HepG2 (cell line): ENCODE measurements at regions not wholly inside any gene's neighbourhood (a gene's known extent, or its start where the extent isn't known, plus 50 kb on each side); places are given as distances from the start of the nearest gene placed in this dataset.

Experiments used
- ATAC-seq: fragments of 200-7000 bp; cut with Tn5 transposase; 3 replicates; pipeline ENCODE4 v1.9.1; 2020; ENCODE audit warnings: mild to moderate bottlenecking, moderate library complexity
- BruUV-seq: library from RNA; stranded (reverse); fragments of 400-500 nt; replicated peaks from 2 replicates; lab custom pipeline; 2021; lab: Mats Ljungman, UMichigan
- CTCF ChIA-PET: fragments of 300-600 bp; formaldehyde crosslinking; extraction: SDS; loops from one replicate; lab custom pipeline; 2021; ENCODE audit warnings: low total read pairs, inconsistent platforms, low intra/inter-chr PET ratio; lab: Yijun Ruan, JAX
- POLR2A ChIA-PET: fragments of 350-600 bp; sonication (Branson Sonifier 250); formaldehyde crosslinking; loops from one replicate; lab custom pipeline; 2020; ENCODE audit warnings: antibody characterized with exemption, inconsistent platforms; lab: Yijun Ruan, JAX
- DNase-seq: peaks from one replicate; pipeline ENCODE4 v3.0.0-alpha.2; 2015; ENCODE audit warnings: low spot score
- FAIRE-seq: peaks from 3 replicates; lab custom pipeline; 2011; peaks lifted over from hg19 to GRCh38; lab: Jason Lieb, UNC
- H2AFZ ChIP-seq: one replicate; pipeline ENCODE4 v1.6.1; 2011; ENCODE audit warnings: low read length, inconsistent platforms
- H3K27ac ChIP-seq: fragments of 300-600 bp; 3 replicates; pipeline ENCODE4 v1.8.0; 2011; ENCODE audit warnings: mixed run types, mild to moderate bottlenecking, mixed read lengths, low read length, inconsistent platforms; ENCODE audit not compliant: insufficient read depth; ENCODE audit errors: extremely low read length
- H3K27me3 ChIP-seq, 2 experiments: fragments of 200-600 bp in 1 of 2; 2 replicates in 1 of 2; 3 replicates in 1 of 2; pipeline versions ENCODE4 v1.6.0 to v1.8.0; 2011; ENCODE audit warnings: low read length in 2 of 2, mild to moderate bottlenecking in 2 of 2, moderate library complexity in 2 of 2, inconsistent platforms in 1 of 2; ENCODE audit not compliant: insufficient read depth in 2 of 2, control insufficient read depth in 1 of 2
- H3K36me3 ChIP-seq, 2 experiments: fragments of 200-600 bp in 1 of 2; replicated peaks in 1 of 2; 2 replicates in 1 of 2; 3 replicates in 1 of 2; pipeline versions ENCODE4 v1.5.1 to v1.8.0; 2011; ENCODE audit warnings: low read length in 2 of 2, inconsistent platforms in 1 of 2; ENCODE audit not compliant: insufficient read depth in 2 of 2, control insufficient read depth in 1 of 2
- H3K4me1 ChIP-seq: 2 replicates; pipeline ENCODE4 v1.5.1; 2012; ENCODE audit warnings: low read length, inconsistent platforms; ENCODE audit not compliant: insufficient read depth
- H3K4me2 ChIP-seq: 2 replicates; pipeline ENCODE4 v1.6.0; 2011; ENCODE audit warnings: low read depth, low read length, inconsistent platforms
- H3K4me3 ChIP-seq, 3 experiments: fragments of 200-600 bp in 1 of 3; sonication (generic), shearing (Covaris generic) in 1 of 3; replicated peaks in 1 of 3; 2 replicates each; pipeline ENCODE4 v1.5.1; 2011 to 2016; ENCODE audit warnings: low read length in 3 of 3, inconsistent platforms in 2 of 3, low read depth in 2 of 3, mild to moderate bottlenecking in 2 of 3, control low read depth in 1 of 3, mixed read lengths in 1 of 3; ENCODE audit not compliant: insufficient read depth in 1 of 3
- H3K79me2 ChIP-seq: one replicate; pipeline ENCODE4 v1.6.1; 2011; ENCODE audit warnings: low read length, inconsistent platforms; ENCODE audit not compliant: insufficient read depth
- H3K9ac ChIP-seq: 2 replicates; pipeline ENCODE4 v1.6.0; 2011; ENCODE audit warnings: mild to moderate bottlenecking, low read depth, low read length, inconsistent platforms; ENCODE audit not compliant: insufficient read depth
- H3K9me3 ChIP-seq: 2 replicates; pipeline ENCODE4 v1.5.1; 2012; ENCODE audit warnings: mild to moderate bottlenecking, low read length
- H4K20me1 ChIP-seq: 2 replicates; pipeline ENCODE4 v1.6.0; 2011; ENCODE audit warnings: inconsistent platforms, mild to moderate bottlenecking, low read length, moderate library complexity; ENCODE audit not compliant: insufficient read depth
- CENPX ChIP-seq: sonication (generic); formaldehyde crosslinking; IDR thresholded peaks from 2 replicates; pipeline ENCODE4 v1.9.0; 2021; ENCODE audit warnings: mild to moderate bottlenecking, missing genetic modification reagents, moderate library complexity
- GFI1 ChIP-seq: sonication (generic); formaldehyde crosslinking; IDR thresholded peaks from 2 replicates; pipeline ENCODE4 v1.5.0; 2020; ENCODE audit warnings: missing genetic modification reagents, mild to moderate bottlenecking, borderline replicate concordance
- GTF2F1 ChIP-seq: fragments of 150-350 bp; IDR thresholded peaks from 2 replicates; pipeline ENCODE4 v1.6.1; 2014; ENCODE audit warnings: low read length
- HDAC1 ChIP-seq: sonication (generic); formaldehyde crosslinking; IDR thresholded peaks from 2 replicates; pipeline ENCODE4 v1.5.1; 2020; ENCODE audit warnings: mild to moderate bottlenecking, missing genetic modification reagents
- PRMT3 ChIP-seq: sonication (generic); formaldehyde crosslinking; IDR thresholded peaks from 2 replicates; pipeline ENCODE4 v1.8.1; 2022; ENCODE audit warnings: low read depth, mild to moderate bottlenecking, moderate library complexity, missing genetic modification reagents, borderline replicate concordance
- SUZ12 ChIP-seq: fragments of 150-350 bp; IDR thresholded peaks from 2 replicates; pipeline ENCODE4 v1.6.1; 2014; ENCODE audit warnings: low read depth, low read length
- ZC3H13 ChIP-seq: sonication (generic); formaldehyde crosslinking; IDR thresholded peaks from 2 replicates; pipeline ENCODE4 v1.8.1; 2023; ENCODE audit warnings: mild to moderate bottlenecking, missing genetic modification reagents, moderate library complexity
- ZFP62 ChIP-seq: sonication (generic); formaldehyde crosslinking; IDR thresholded peaks from 2 replicates; pipeline ENCODE4 v1.4.0; 2020; ENCODE audit warnings: missing genetic modification reagents
- ZNF597 ChIP-seq: sonication (generic); formaldehyde crosslinking; IDR thresholded peaks from 2 replicates; pipeline ENCODE4 v1.5.0; 2020; ENCODE audit warnings: missing genetic modification reagents
- ZNF652 ChIP-seq: IDR thresholded peaks from 2 replicates; pipeline ENCODE4 v1.6.1; 2016; ENCODE audit warnings: low read depth, borderline replicate concordance
- ZNF850 ChIP-seq: sonication (generic); formaldehyde crosslinking; conservative IDR thresholded peaks from 2 replicates; pipeline ENCODE4 v1.9.0; 2021; ENCODE audit warnings: mild to moderate bottlenecking, missing genetic modification reagents
- WGBS: methylation state at CpG from one replicate; pipeline ENCODE4 v1.1.6; 2017; ENCODE audit warnings: low lambda C conversion rate; 5-methylcytosine and 5-hydroxymethylcytosine counted together
- in situ Hi-C: cut with HindIII; loops from 2 replicates; pipeline ENCODE4 v1.10.0; 2017; ENCODE audit warnings: low pct_unique_long_range_greater_than_20kb; ENCODE audit not compliant: extremely low pct_ligation_motif_present
- intact Hi-C: fragments of 100-400 bp; cut with micrococcal nuclease; formaldehyde crosslinking; loops from one replicate; pipeline ENCODE4 v1.10.0; 2022; ENCODE audit not compliant: unreplicated experiment
- TF ChIP-seq, protein P1 (sequence below): IDR thresholded peaks from 2 replicates; pipeline ENCODE4 v1.6.1; 2016; ENCODE audit warnings: control low read depth
- TF ChIP-seq, protein P2 (sequence below): sonication (generic); formaldehyde crosslinking; IDR thresholded peaks from 2 replicates; pipeline ENCODE4 v1.4.0; 2020; ENCODE audit warnings: missing genetic modification reagents
- TF ChIP-seq, protein P3 (sequence below): sonication (generic); formaldehyde crosslinking; IDR thresholded peaks from 2 replicates; pipeline ENCODE4 v1.8.0; 2022; ENCODE audit warnings: missing genetic modification reagents, mild to moderate bottlenecking, moderate library complexity, borderline replicate concordance

DNA sequence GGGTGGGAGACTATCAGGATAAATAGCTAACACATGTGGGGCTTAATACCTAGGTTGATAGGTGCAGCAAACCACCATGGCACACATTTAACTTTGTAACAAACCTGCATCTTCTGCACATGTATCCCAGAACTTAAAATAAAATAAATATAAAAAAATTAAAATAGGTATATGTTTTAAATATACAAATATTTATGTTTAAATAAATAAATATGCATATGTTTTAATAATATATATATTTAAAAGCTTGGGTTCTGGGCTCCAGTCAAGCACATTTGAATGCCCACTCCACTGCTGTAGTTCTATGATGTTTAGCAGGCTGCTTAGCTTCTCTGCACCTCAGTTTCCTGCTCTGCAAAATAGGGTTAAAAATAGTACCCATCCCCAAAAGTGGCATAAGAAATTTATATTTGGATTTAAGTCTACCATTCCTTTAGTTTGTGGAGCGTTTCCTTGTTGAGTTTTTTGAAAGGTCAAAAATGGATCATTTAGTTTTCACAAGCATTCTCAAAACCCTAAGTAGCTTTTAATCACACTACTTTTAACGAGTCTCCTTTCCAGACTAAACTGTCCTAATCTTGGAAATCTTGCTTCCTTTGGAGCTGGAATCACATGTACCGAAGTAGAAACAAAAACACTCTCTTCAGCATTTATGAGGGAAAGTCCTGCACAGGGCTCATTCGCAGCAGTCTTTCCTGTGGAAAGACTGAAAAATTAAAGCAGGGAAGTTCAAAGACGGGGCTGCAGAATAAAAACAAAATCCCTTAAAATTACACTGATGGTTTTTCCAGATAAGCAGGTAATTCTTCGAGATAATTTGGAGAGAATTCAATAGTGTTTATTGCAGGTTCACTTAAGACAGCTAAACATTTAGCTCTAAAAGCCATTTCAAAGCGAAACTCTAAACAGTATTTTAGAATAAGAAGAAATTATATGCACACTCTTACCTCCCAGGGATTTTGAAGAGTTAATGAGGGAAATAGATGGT lies 111.7 kb upstream of the LYZL1 start:
- no TSS peak for BruUV-seq
- Histone ChIP-seq H3K4me1 (peaks cover 9% of the 10 kb centered on the region), H3K27me3 (peaks cover 0 to 3% of the 10 kb centered on the region in 2 experiments; a peak in 1 of 5 replicates), H3K4me2 (no peak overlapping the region), H3K4me3 (no peak overlapping the region), H3K27ac (no peak overlapping the region), H3K9me3 (no peaks in the 10 kb centered on the region), H2AFZ (no peak overlapping the region), H3K9ac (no peak overlapping the region), H3K36me3 (no peaks in the 10 kb centered on the region), H3K79me2 (no peaks in the 10 kb centered on the region), H4K20me1 (no peaks in the 10 kb centered on the region)
- in situ Hi-C loops, result no loop called here
- WGBS, result 27% methylated on average over 7 of the region's 7 CpGs
- ChIA-PET POLR2A (no interaction called here), CTCF (no interaction called here)
- no peak for FAIRE-seq
- no peak for DNase-seq
- ATAC-seq, result no peak
- intact Hi-C loops, result no loop called here
- no peak for TF ChIP-seq SUZ12
- no peak for TF ChIP-seq ZFP62 (CRISPR knock-in tag)
- TF ChIP-seq, protein P1, sequence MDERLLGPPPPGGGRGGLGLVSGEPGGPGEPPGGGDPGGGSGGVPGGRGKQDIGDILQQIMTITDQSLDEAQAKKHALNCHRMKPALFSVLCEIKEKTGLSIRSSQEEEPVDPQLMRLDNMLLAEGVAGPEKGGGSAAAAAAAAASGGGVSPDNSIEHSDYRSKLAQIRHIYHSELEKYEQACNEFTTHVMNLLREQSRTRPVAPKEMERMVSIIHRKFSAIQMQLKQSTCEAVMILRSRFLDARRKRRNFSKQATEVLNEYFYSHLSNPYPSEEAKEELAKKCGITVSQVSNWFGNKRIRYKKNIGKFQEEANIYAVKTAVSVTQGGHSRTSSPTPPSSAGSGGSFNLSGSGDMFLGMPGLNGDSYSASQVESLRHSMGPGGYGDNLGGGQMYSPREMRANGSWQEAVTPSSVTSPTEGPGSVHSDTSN (CRISPR knock-in tag), result no peak
- TF ChIP-seq GTF2F1, result no peak
- TF ChIP-seq CENPX (CRISPR knock-in tag), result no peak
- no peak for TF ChIP-seq ZNF850 (CRISPR knock-in tag)
- TF ChIP-seq PRMT3 (CRISPR knock-in tag), result no peak
- TF ChIP-seq, protein P2, sequence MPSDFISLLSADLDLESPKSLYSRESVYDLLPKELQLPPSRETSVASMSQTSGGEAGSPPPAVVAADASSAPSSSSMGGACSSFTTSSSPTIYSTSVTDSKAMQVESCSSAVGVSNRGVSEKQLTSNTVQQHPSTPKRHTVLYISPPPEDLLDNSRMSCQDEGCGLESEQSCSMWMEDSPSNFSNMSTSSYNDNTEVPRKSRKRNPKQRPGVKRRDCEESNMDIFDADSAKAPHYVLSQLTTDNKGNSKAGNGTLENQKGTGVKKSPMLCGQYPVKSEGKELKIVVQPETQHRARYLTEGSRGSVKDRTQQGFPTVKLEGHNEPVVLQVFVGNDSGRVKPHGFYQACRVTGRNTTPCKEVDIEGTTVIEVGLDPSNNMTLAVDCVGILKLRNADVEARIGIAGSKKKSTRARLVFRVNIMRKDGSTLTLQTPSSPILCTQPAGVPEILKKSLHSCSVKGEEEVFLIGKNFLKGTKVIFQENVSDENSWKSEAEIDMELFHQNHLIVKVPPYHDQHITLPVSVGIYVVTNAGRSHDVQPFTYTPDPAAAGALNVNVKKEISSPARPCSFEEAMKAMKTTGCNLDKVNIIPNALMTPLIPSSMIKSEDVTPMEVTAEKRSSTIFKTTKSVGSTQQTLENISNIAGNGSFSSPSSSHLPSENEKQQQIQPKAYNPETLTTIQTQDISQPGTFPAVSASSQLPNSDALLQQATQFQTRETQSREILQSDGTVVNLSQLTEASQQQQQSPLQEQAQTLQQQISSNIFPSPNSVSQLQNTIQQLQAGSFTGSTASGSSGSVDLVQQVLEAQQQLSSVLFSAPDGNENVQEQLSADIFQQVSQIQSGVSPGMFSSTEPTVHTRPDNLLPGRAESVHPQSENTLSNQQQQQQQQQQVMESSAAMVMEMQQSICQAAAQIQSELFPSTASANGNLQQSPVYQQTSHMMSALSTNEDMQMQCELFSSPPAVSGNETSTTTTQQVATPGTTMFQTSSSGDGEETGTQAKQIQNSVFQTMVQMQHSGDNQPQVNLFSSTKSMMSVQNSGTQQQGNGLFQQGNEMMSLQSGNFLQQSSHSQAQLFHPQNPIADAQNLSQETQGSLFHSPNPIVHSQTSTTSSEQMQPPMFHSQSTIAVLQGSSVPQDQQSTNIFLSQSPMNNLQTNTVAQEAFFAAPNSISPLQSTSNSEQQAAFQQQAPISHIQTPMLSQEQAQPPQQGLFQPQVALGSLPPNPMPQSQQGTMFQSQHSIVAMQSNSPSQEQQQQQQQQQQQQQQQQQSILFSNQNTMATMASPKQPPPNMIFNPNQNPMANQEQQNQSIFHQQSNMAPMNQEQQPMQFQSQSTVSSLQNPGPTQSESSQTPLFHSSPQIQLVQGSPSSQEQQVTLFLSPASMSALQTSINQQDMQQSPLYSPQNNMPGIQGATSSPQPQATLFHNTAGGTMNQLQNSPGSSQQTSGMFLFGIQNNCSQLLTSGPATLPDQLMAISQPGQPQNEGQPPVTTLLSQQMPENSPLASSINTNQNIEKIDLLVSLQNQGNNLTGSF, result no peak
- no peak for TF ChIP-seq ZNF652
- no peak for TF ChIP-seq ZC3H13
- TF ChIP-seq GFI1 (CRISPR knock-in tag), result no peak
- TF ChIP-seq HDAC1, result no peak
- TF ChIP-seq, protein P3, sequence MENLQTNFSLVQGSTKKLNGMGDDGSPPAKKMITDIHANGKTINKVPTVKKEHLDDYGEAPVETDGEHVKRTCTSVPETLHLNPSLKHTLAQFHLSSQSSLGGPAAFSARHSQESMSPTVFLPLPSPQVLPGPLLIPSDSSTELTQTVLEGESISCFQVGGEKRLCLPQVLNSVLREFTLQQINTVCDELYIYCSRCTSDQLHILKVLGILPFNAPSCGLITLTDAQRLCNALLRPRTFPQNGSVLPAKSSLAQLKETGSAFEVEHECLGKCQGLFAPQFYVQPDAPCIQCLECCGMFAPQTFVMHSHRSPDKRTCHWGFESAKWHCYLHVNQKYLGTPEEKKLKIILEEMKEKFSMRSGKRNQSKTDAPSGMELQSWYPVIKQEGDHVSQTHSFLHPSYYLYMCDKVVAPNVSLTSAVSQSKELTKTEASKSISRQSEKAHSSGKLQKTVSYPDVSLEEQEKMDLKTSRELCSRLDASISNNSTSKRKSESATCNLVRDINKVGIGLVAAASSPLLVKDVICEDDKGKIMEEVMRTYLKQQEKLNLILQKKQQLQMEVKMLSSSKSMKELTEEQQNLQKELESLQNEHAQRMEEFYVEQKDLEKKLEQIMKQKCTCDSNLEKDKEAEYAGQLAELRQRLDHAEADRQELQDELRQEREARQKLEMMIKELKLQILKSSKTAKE (CRISPR knock-in tag), result no peak
- no peak for TF ChIP-seq ZNF597 (CRISPR knock-in tag)
